Suprapubic skin (tissue), 4 donors: ENCODE measurements at regions not wholly inside any gene's neighbourhood (a gene's known extent, or its start where the extent isn't known, plus 50 kb on each side); places are given as distances from the start of the nearest gene placed in this dataset.

Experiments
- POLR2A ChIP-seq, 2 donors: fragments of 450-650 bp; IDR thresholded peaks; one replicate each; pipeline ENCODE4 v1.6.1; 2017; ENCODE audit warnings: antibody characterized with exemption in 2 of 2, mild to moderate bottlenecking in 2 of 2, moderate library complexity in 2 of 2
- POLR2AphosphoS5 ChIP-seq, 3 donors: sonication (generic); formaldehyde crosslinking; IDR thresholded peaks; one replicate each; pipeline ENCODE4 v1.6.1; 2017; ENCODE audit warnings: antibody characterized with exemption in 3 of 3
- TF ChIP-seq, protein P1 (sequence below), 2 donors: fragments of 200-600 bp in 1 of 2; fragments of 450-650 bp in 1 of 2; sonication (generic) in 1 of 2; IDR thresholded peaks; one replicate each; pipeline ENCODE4 v1.5.1; 2016 to 2019; ENCODE audit warnings: antibody characterized with exemption in 2 of 2, mild to moderate bottlenecking in 1 of 2, moderate library complexity in 1 of 2

DNA sequence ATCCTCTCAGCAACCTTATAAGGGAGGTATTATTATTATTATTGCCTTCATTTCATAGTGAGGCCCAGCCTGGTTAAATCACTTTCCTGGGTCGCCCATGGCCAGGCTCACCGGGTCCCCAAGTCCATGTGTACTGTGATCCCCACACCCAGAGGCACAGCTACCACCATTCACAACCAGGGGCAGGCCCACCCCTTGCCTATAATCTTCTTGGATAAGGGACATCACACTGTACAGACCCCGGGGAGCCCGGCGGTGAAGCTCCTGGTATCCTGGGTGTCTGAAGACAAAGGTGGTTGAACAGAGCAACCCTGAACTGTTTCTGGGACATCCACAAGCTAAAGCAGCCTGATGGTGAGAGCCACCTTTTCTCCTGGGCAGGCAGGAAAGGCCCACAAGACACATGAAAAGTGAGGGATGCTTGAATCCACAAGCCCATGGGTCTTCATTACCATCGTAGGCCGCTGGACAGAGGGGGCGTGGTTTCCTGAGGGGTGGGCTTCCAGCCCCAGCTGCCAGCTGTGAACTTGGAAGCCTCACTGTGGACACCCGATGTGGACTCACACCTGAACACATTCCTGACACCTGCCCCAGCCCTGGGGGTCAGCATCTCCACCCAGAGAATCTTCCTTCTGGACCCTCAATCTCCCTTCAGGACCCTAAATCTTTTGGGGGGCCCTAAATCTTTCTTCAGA lies 185.5 kb upstream of the PMEPA1 start:
- no peak for TF ChIP-seq POLR2A (IDR thresholded peaks at IDR 0.05)
- no peak for TF ChIP-seq POLR2AphosphoS5 (IDR thresholded peaks at IDR 0.05)
- TF ChIP-seq, protein P1, sequence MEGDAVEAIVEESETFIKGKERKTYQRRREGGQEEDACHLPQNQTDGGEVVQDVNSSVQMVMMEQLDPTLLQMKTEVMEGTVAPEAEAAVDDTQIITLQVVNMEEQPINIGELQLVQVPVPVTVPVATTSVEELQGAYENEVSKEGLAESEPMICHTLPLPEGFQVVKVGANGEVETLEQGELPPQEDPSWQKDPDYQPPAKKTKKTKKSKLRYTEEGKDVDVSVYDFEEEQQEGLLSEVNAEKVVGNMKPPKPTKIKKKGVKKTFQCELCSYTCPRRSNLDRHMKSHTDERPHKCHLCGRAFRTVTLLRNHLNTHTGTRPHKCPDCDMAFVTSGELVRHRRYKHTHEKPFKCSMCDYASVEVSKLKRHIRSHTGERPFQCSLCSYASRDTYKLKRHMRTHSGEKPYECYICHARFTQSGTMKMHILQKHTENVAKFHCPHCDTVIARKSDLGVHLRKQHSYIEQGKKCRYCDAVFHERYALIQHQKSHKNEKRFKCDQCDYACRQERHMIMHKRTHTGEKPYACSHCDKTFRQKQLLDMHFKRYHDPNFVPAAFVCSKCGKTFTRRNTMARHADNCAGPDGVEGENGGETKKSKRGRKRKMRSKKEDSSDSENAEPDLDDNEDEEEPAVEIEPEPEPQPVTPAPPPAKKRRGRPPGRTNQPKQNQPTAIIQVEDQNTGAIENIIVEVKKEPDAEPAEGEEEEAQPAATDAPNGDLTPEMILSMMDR (IDR thresholded peaks at IDR 0.05), result no peak
